ENCODE measurements at regions not wholly inside any gene's neighbourhood (a gene's known extent, or its start where the extent isn't known, plus 50 kb on each side); places are given as distances from the start of the nearest gene placed in this dataset.

- CTCF ChIA-PET, result interaction anchor here (0.7 kb wide), 1 partner anchor 13 kb away, joined by 3 read pairs; no protein-coding TSS in a partner anchor
- no peak overlapping the region for H3K27ac ChIP-seq
- no peak for DNase-seq (ENCODE audit: low spot score)
- POLR2A ChIA-PET (ENCODE audit: low non-redundant PET), result no interaction called here
- no peak for TF ChIP-seq CTCF (conservative IDR thresholded peaks at IDR 0.05; ENCODE audit: low read depth)
Measured at GRCh38 chr2:88844960-88845359, 153.5 kb downstream of the RPIA start.

GRCh38 chr2:88845772-88846661 is 154.5 kb downstream of the RPIA start:
- no peak for DNase-seq (ENCODE audit: low spot score)
- no peak overlapping the region for H3K27ac ChIP-seq
- TF ChIP-seq CTCF (conservative IDR thresholded peaks at IDR 0.05; ENCODE audit: low read depth), result no peak
- POLR2A ChIA-PET (ENCODE audit: low non-redundant PET), result no interaction called here
- CTCF ChIA-PET, result no interaction called here

- DNase-seq (ENCODE audit: low spot score), result no peak
- ChIA-PET POLR2A (ENCODE audit: low non-redundant PET) (no interaction called here), CTCF (interaction anchor here (0.7 kb wide), 1 partner anchor 22 kb away, joined by 3 read pairs; no protein-coding TSS in a partner anchor)
- no peak for TF ChIP-seq CTCF (conservative IDR thresholded peaks at IDR 0.05; ENCODE audit: low read depth)
- no peak overlapping the region for H3K27ac ChIP-seq
Measured at GRCh38 chr2:88852753-88853402, 161.4 kb downstream of the RPIA start.

- ChIA-PET CTCF (interaction anchor here (0.7 kb wide), 1 partner anchor 22 kb away, joined by 3 read pairs; no protein-coding TSS in a partner anchor), POLR2A (ENCODE audit: low non-redundant PET) (no interaction called here)
- no peak for DNase-seq (ENCODE audit: low spot score)
- no peak for TF ChIP-seq CTCF (conservative IDR thresholded peaks at IDR 0.05; ENCODE audit: low read depth)
- no peak overlapping the region for H3K27ac ChIP-seq
Measured at GRCh38 chr2:88853403-88853790, 161.9 kb downstream of the RPIA start.

- TF ChIP-seq CTCF (conservative IDR thresholded peaks at IDR 0.05; ENCODE audit: low read depth), result no peak
- DNase-seq (ENCODE audit: low spot score), result no peak
- ChIA-PET CTCF (no interaction called here), POLR2A (ENCODE audit: low non-redundant PET) (no interaction called here)
- H3K27ac ChIP-seq, result no peak overlapping the region
Measured at GRCh38 chr2:88854528-88854927, 163.1 kb downstream of the RPIA start.

- POLR2A ChIA-PET (ENCODE audit: low non-redundant PET), result no interaction called here
Measured at GRCh38 chr2:88855620-88856408, 164.3 kb downstream of the RPIA start.

More at GRCh38 chr2:88855620-88856408, 164.3 kb downstream of the RPIA start:
- TF ChIP-seq CTCF (conservative IDR thresholded peaks at IDR 0.05; ENCODE audit: low read depth), result no peak
- DNase-seq (ENCODE audit: low spot score), result no peak
- no peak overlapping the region for H3K27ac ChIP-seq
- CTCF ChIA-PET, result no interaction called here

Data from RWPE1 (cell line).